ENCODE measurements at regions not wholly inside any gene's neighbourhood (a gene's known extent, or its start where the extent isn't known, plus 50 kb on each side); places are given as distances from the start of the nearest gene placed in this dataset.

DNA sequence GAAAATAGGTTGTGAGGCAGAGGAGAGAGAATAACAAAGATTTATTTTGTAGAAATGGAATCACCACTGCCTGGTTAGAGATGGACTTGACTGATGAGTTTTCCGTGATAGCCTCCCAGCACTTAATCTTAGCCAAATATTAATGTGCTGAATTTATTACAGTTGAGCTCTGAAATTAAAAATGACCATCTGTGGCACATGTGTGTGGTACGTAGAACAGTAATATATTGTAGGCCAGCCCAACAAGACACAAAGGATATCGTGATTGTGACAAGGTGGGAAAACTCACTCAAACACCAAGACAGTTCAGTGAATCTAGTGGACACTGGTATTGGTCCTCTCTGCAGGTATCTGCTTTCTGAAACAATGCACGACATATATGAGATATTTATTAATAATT is 119.4 kb downstream of the HAO1 start:
- no peaks in the 10 kb centered on the region for H3K79me2 ChIP-seq (replicated peaks; ENCODE audit: insufficient read depth)
- H4K20me1 ChIP-seq (replicated peaks; ENCODE audit: insufficient read depth) = no peaks in the 10 kb centered on the region
- H3K4me3 Mint-ChIP-seq = no peak overlapping the region
- H3K9me3 Mint-ChIP-seq = peaks cover 6% of the 10 kb centered on the region; the same call in 2 of the 3 replicates
- H3K36me3 Mint-ChIP-seq (ENCODE audit: low read depth) = no peaks in the 10 kb centered on the region
- peaks cover 4% of the 10 kb centered on the region; the same call in 1 of the 2 replicates for H3K9me2 ChIP-seq (ENCODE audit: insufficient read depth)
- H3K27ac ChIP-seq (ENCODE audit: low read depth) = no peak overlapping the region
- H3K4me1 Mint-ChIP-seq = no peaks in the 10 kb centered on the region
- H3K27ac Mint-ChIP-seq = no peak overlapping the region
- no peaks in the 10 kb centered on the region for H3K4me1 ChIP-seq (ENCODE audit: insufficient read depth)
- no peak overlapping the region for H3K4me2 ChIP-seq
- H3K4me3 ChIP-seq = no peak overlapping the region
- no peaks in the 10 kb centered on the region for H3K27me3 ChIP-seq (ENCODE audit: insufficient read depth)
- H3K36me3 ChIP-seq (ENCODE audit: insufficient read depth) = no peaks in the 10 kb centered on the region
- DNase-seq (ENCODE audit: low spot score) (no peak), ATAC-seq (no peak)
- no peaks in the 10 kb centered on the region for H3K27me3 Mint-ChIP-seq (ENCODE audit: insufficient read depth, low read depth, poor library complexity)
- TF ChIP-seq POLR2AphosphoS5 (IDR thresholded peaks at IDR 0.05; ENCODE audit: low read depth) = no peak
- TF ChIP-seq JUNB (IDR thresholded peaks at IDR 0.05; ENCODE audit: unreplicated experiment) = no peak
- TF ChIP-seq NANOG (IDR thresholded peaks at IDR 0.05; ENCODE audit: borderline replicate concordance) = no peak
- TF ChIP-seq, protein P1, sequence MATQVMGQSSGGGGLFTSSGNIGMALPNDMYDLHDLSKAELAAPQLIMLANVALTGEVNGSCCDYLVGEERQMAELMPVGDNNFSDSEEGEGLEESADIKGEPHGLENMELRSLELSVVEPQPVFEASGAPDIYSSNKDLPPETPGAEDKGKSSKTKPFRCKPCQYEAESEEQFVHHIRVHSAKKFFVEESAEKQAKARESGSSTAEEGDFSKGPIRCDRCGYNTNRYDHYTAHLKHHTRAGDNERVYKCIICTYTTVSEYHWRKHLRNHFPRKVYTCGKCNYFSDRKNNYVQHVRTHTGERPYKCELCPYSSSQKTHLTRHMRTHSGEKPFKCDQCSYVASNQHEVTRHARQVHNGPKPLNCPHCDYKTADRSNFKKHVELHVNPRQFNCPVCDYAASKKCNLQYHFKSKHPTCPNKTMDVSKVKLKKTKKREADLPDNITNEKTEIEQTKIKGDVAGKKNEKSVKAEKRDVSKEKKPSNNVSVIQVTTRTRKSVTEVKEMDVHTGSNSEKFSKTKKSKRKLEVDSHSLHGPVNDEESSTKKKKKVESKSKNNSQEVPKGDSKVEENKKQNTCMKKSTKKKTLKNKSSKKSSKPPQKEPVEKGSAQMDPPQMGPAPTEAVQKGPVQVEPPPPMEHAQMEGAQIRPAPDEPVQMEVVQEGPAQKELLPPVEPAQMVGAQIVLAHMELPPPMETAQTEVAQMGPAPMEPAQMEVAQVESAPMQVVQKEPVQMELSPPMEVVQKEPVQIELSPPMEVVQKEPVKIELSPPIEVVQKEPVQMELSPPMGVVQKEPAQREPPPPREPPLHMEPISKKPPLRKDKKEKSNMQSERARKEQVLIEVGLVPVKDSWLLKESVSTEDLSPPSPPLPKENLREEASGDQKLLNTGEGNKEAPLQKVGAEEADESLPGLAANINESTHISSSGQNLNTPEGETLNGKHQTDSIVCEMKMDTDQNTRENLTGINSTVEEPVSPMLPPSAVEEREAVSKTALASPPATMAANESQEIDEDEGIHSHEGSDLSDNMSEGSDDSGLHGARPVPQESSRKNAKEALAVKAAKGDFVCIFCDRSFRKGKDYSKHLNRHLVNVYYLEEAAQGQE (IDR thresholded peaks at IDR 0.05; ENCODE audit: unreplicated experiment) = no peak
- no peak for TF ChIP-seq ZNF462 (CRISPR knock-in tag; IDR thresholded peaks at IDR 0.05)
- TF ChIP-seq EZH2 (IDR thresholded peaks at IDR 0.05; ENCODE audit: low read depth, unreplicated experiment) = no peak
- TF ChIP-seq EZH2phosphoT487 (IDR thresholded peaks at IDR 0.05; ENCODE audit: unreplicated experiment) = no peak
- no peak for TF ChIP-seq ZNF114 (CRISPR knock-in tag; IDR thresholded peaks at IDR 0.05)
- no peak for TF ChIP-seq CREB1 (CRISPR knock-in tag; IDR thresholded peaks at IDR 0.05; ENCODE audit: low read depth)
- TF ChIP-seq, protein P2, sequence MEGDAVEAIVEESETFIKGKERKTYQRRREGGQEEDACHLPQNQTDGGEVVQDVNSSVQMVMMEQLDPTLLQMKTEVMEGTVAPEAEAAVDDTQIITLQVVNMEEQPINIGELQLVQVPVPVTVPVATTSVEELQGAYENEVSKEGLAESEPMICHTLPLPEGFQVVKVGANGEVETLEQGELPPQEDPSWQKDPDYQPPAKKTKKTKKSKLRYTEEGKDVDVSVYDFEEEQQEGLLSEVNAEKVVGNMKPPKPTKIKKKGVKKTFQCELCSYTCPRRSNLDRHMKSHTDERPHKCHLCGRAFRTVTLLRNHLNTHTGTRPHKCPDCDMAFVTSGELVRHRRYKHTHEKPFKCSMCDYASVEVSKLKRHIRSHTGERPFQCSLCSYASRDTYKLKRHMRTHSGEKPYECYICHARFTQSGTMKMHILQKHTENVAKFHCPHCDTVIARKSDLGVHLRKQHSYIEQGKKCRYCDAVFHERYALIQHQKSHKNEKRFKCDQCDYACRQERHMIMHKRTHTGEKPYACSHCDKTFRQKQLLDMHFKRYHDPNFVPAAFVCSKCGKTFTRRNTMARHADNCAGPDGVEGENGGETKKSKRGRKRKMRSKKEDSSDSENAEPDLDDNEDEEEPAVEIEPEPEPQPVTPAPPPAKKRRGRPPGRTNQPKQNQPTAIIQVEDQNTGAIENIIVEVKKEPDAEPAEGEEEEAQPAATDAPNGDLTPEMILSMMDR (conservative IDR thresholded peaks at IDR 0.05; ENCODE audit: low read depth in 2 of 2) = no peak
- no peaks in the 10 kb centered on the region for H3F3A ChIP-seq (replicated peaks; ENCODE audit: low read depth)
- no peak overlapping the region for H2AFZ ChIP-seq

Data from GM23338 (cell line).